ENCODE measurements at regions not wholly inside any gene's neighbourhood (a gene's known extent, or its start where the extent isn't known, plus 50 kb on each side); places are given as distances from the start of the nearest gene placed in this dataset.

DNA sequence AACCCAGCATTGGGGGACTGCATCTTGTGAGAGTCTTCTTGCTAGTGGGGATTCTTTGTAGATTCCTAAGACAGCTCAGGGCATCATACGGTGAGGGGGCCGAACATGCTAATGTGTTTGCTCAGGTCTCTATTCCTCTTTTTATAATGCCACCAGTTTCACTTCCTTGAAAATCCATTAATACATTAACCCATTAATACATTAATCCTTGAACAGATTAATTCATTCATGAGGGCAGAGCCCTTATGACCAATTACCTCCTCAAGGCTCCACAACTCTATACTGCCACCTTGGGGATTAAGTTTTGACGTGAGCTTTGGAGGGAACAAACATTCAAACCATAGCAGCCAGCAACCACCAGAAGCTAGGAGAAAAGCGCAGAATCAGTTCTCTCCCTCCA is 67.2 kb upstream of the POT1 start:
- no peak overlapping the region for H3K4me2 ChIP-seq (ENCODE audit: insufficient read depth, low read length)
- POLR2A ChIA-PET, result no interaction called here
- 55% methylated on average over 4 of the region's 4 CpGs for WGBS (ENCODE audit: insufficient coverage, low coverage, missing lambda C conversion rate)
- H3K79me2 ChIP-seq (ENCODE audit: control insufficient read depth, insufficient read depth, low read length), result no peaks in the 10 kb centered on the region
- CTCF ChIA-PET (ENCODE audit: low intra/inter-chr PET ratio), result no interaction called here
- DNase-seq (ENCODE audit: extremely low read depth in 1 of 4, low spot score in 3 of 4), result peak in 1 of 4 experiments; percentile 43
- H2AFZ ChIP-seq (ENCODE audit: low read depth, low read length), result no peak overlapping the region
- no peak overlapping the region for H3K9ac ChIP-seq (ENCODE audit: insufficient read depth in 1 of 2, low read depth in 2 of 2, low read length in 2 of 2)
- no peaks in the 10 kb centered on the region for H3K9me1 ChIP-seq (ENCODE audit: control insufficient read depth, insufficient read depth, low read length)
- peaks cover 0 to 4% of the 10 kb centered on the region in 2 experiments; a peak in 3 of 5 replicates for H3K4me1 ChIP-seq (replicated peaks in 1 of 2; ENCODE audit: control insufficient read depth in 2 of 2, insufficient read depth in 2 of 2, low read length in 2 of 2)
- H3K27me3 ChIP-seq (ENCODE audit: control insufficient read depth in 2 of 2, insufficient read depth in 2 of 2, low read length in 2 of 2), result no peaks in the 10 kb centered on the region
- TF ChIP-seq RAD21 (CRISPR knock-in tag; conservative IDR thresholded peaks at IDR 0.05 in 1 of 2, IDR thresholded peaks at IDR 0.05 in 1 of 2), result peak in 1 of 2 experiments; percentile 61; a peak in 2 of 4 replicates
- no peak for TF ChIP-seq ZNF699 (CRISPR knock-in tag; IDR thresholded peaks at IDR 0.05; ENCODE audit: insufficient replicate concordance)
- TF ChIP-seq CTCF (IDR thresholded peaks at IDR 0.05 in 2 of 3, conservative IDR thresholded peaks at IDR 0.05 in 1 of 3; ENCODE audit: insufficient read depth in 2 of 3, low read depth in 1 of 3, low read length in 3 of 3), result peak; percentile 34 to 46 (median 36); a peak in 3 of 6 replicates
- no peak for TF ChIP-seq CGGBP1 (CRISPR knock-in tag; IDR thresholded peaks at IDR 0.05)
- TF ChIP-seq REST (IDR thresholded peaks at IDR 0.05; ENCODE audit: borderline replicate concordance), result peak; percentile 10; the same call in 1 of the 2 replicates
- TF ChIP-seq REST (CRISPR knock-in tag; IDR thresholded peaks at IDR 0.05; ENCODE audit: low read depth), result no peak
- peak; percentile 66 for ATAC-seq
- H4K20me1 ChIP-seq (replicated peaks; ENCODE audit: control insufficient read depth, insufficient read depth, low read length), result no peaks in the 10 kb centered on the region
- H3K36me3 ChIP-seq (ENCODE audit: control insufficient read depth, insufficient read depth, low read length), result no peaks in the 10 kb centered on the region
- no TSS peak for BruUV-seq (replicated peaks)
- H3K4me3 ChIP-seq, result no peak overlapping the region
- no peak overlapping the region for H3K27ac ChIP-seq (ENCODE audit: extremely low read depth, low read depth, low read length)
- intact Hi-C loops (cut with micrococcal nuclease) (no loop called here), in situ Hi-C loops (cut with MboI) (no loop called here)
- no peaks in the 10 kb centered on the region for H3K9me3 ChIP-seq (replicated peaks; ENCODE audit: control insufficient read depth, insufficient read depth, low read depth, low read length)
- no peak for FAIRE-seq
